ENCODE measurements at regions not wholly inside any gene's neighbourhood (a gene's known extent, or its start where the extent isn't known, plus 50 kb on each side); places are given as distances from the start of the nearest gene placed in this dataset.

GRCh38 chr15:91561371-91562100 is 292.0 kb upstream of the SLCO3A1 start:
- no peak for TF ChIP-seq EP300 (IDR thresholded peaks at IDR 0.05; ENCODE audit: borderline replicate concordance)
- no peak for TF ChIP-seq FOXM1 (IDR thresholded peaks at IDR 0.05; ENCODE audit: borderline replicate concordance, low read depth)
- no peak for TF ChIP-seq CREB1 (IDR thresholded peaks at IDR 0.05; ENCODE audit: low read depth)
- no peak for TF ChIP-seq REST (IDR thresholded peaks at IDR 0.05; ENCODE audit: low read depth)
- TF ChIP-seq MAX (IDR thresholded peaks at IDR 0.05): no peak
- TF ChIP-seq TAF1 (IDR thresholded peaks at IDR 0.05; ENCODE audit: low read depth): no peak
- no peak for TF ChIP-seq EGR1 (IDR thresholded peaks at IDR 0.05)

DNA sequence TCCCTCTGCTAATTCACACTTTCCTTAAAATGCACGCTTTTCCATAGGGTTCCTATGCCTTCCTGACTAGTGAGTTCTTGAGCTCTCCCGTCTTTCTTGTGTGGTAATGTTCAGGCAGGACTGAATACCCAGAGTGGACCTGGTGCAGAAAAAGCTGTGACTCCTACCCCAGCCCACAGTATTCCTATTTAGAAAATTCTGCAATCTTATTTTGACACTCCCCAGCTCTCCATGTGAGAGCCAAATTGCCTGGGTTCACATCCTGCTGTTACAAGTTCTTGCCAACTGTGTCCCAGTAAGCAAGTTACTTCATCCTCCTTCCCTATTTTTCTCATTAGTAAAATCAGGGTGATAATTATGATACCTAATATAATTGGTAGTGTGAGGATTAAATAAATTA is 290.8 kb upstream of the SLCO3A1 start:
- no peak for TF ChIP-seq EGR1 (IDR thresholded peaks at IDR 0.05)
- no peak for TF ChIP-seq TAF1 (IDR thresholded peaks at IDR 0.05; ENCODE audit: low read depth)
- TF ChIP-seq YY1 (IDR thresholded peaks at IDR 0.05; ENCODE audit: low read depth): no peak
- no peak for TF ChIP-seq REST (IDR thresholded peaks at IDR 0.05; ENCODE audit: low read depth)
- no peak for TF ChIP-seq CEBPB (IDR thresholded peaks at IDR 0.05)
- no peak for TF ChIP-seq MAX (IDR thresholded peaks at IDR 0.05)
- no peak for TF ChIP-seq FOXM1 (IDR thresholded peaks at IDR 0.05; ENCODE audit: borderline replicate concordance, low read depth)
- no peak for TF ChIP-seq CREB1 (IDR thresholded peaks at IDR 0.05; ENCODE audit: low read depth)
- no peak for TF ChIP-seq TCF12 (IDR thresholded peaks at IDR 0.05; ENCODE audit: low read depth)
- TF ChIP-seq NFIC (IDR thresholded peaks at IDR 0.05): no peak
- TF ChIP-seq ZBTB7A (IDR thresholded peaks at IDR 0.05; ENCODE audit: low read depth): no peak
- TF ChIP-seq EP300 (IDR thresholded peaks at IDR 0.05; ENCODE audit: borderline replicate concordance): no peak
- TF ChIP-seq TEAD4 (IDR thresholded peaks at IDR 0.05): no peak
- TF ChIP-seq, protein P1, sequence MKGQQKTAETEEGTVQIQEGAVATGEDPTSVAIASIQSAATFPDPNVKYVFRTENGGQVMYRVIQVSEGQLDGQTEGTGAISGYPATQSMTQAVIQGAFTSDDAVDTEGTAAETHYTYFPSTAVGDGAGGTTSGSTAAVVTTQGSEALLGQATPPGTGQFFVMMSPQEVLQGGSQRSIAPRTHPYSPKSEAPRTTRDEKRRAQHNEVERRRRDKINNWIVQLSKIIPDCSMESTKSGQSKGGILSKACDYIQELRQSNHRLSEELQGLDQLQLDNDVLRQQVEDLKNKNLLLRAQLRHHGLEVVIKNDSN (IDR thresholded peaks at IDR 0.05): no peak
- no peak for TF ChIP-seq RAD21 (IDR thresholded peaks at IDR 0.05; ENCODE audit: low read depth)

DNA sequence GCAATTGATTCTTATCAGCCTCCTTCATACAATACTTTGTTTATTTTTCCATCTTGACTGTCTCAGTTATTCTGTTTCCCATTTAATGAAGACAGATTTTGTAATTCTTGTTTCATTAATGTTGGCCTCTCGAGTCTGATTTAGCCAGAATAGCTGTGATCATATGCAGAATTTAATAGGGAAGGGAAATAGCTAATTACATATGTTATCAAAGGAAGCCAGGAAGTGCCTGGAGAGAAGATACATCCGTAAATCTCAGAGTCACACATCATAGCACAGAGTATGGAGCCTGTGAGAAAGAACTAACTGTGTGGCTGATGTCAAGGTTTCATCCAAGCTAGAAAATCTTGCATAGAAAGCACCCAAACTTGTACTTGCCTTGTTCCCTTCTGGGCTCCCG is 288.9 kb upstream of the SLCO3A1 start:
- TF ChIP-seq MAX (IDR thresholded peaks at IDR 0.05) (no peak), CREB1 (IDR thresholded peaks at IDR 0.05; ENCODE audit: low read depth) (no peak), FOXM1 (IDR thresholded peaks at IDR 0.05; ENCODE audit: borderline replicate concordance, low read depth) (no peak), TCF12 (IDR thresholded peaks at IDR 0.05; ENCODE audit: low read depth) (no peak), TEAD4 (IDR thresholded peaks at IDR 0.05) (no peak), EP300 (IDR thresholded peaks at IDR 0.05; ENCODE audit: borderline replicate concordance) (no peak), ZBTB7A (IDR thresholded peaks at IDR 0.05; ENCODE audit: low read depth) (no peak)

- TF ChIP-seq, protein P1 (IDR thresholded peaks at IDR 0.05): no peak
- TF ChIP-seq NFIC (IDR thresholded peaks at IDR 0.05) (no peak), FOXM1 (IDR thresholded peaks at IDR 0.05; ENCODE audit: borderline replicate concordance, low read depth) (no peak), CEBPB (IDR thresholded peaks at IDR 0.05) (no peak), EGR1 (IDR thresholded peaks at IDR 0.05) (no peak), MAX (IDR thresholded peaks at IDR 0.05) (no peak), EP300 (IDR thresholded peaks at IDR 0.05; ENCODE audit: borderline replicate concordance) (no peak), RAD21 (IDR thresholded peaks at IDR 0.05; ENCODE audit: low read depth) (no peak)
These were observed 287.4 kb upstream of the SLCO3A1 start for GRCh38 chr15:91566141-91566540.

- TF ChIP-seq MAX (IDR thresholded peaks at IDR 0.05): no peak
- no peak for TF ChIP-seq REST (IDR thresholded peaks at IDR 0.05; ENCODE audit: low read depth)
- no peak for TF ChIP-seq CEBPB (IDR thresholded peaks at IDR 0.05)
- no peak for TF ChIP-seq NFIC (IDR thresholded peaks at IDR 0.05)
- TF ChIP-seq, protein P1 (IDR thresholded peaks at IDR 0.05): no peak
- TF ChIP-seq TEAD4 (IDR thresholded peaks at IDR 0.05): no peak
- no peak for TF ChIP-seq EGR1 (IDR thresholded peaks at IDR 0.05)
These were observed 285.5 kb upstream of the SLCO3A1 start for GRCh38 chr15:91568036-91568435.
